Suprapubic skin (tissue), 4 donors: ENCODE measurements at regions not wholly inside any gene's neighbourhood (a gene's known extent, or its start where the extent isn't known, plus 50 kb on each side); places are given as distances from the start of the nearest gene placed in this dataset.

ENCODE experiments used
- CTCF ChIP-seq, 2 donors: fragments of 200-600 bp in 1 of 2; fragments of 450-650 bp in 1 of 2; sonication (generic) in 1 of 2; IDR thresholded peaks; one replicate each; pipeline ENCODE4 v1.5.1; 2016 to 2019; ENCODE audit warnings: antibody characterized with exemption in 2 of 2, mild to moderate bottlenecking in 1 of 2, moderate library complexity in 1 of 2
- POLR2A ChIP-seq, 2 donors: fragments of 450-650 bp; IDR thresholded peaks; one replicate each; pipeline ENCODE4 v1.6.1; 2017; ENCODE audit warnings: antibody characterized with exemption in 2 of 2, mild to moderate bottlenecking in 2 of 2, moderate library complexity in 2 of 2
- POLR2AphosphoS5 ChIP-seq, 3 donors: sonication (generic); formaldehyde crosslinking; IDR thresholded peaks; one replicate each; pipeline ENCODE4 v1.6.1; 2017; ENCODE audit warnings: antibody characterized with exemption in 3 of 3

DNA sequence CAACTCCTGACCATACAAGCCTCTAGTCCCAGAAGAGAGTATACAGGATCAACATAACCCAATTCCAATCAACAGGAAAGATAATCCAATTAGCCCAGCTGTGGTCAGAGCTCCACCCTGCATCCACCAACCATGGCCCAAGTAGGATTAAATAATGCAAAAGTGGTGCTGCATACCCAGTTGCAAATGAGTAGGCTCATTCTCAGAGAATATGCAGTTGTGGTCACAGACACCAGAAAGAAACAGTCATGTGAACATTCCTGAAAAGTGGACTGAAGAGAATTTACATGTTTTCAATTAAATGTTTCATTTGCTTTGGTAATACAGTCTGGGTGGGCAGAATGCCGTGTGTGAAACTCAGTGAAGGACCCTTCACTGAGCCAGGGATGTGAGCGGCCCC lies 167.2 kb upstream of the BMP4 start:
- TF ChIP-seq POLR2AphosphoS5 (IDR thresholded peaks at IDR 0.05) (no peak), POLR2A (IDR thresholded peaks at IDR 0.05) (no peak), CTCF (IDR thresholded peaks at IDR 0.05) (no peak)
